Keratinocyte (primary cell): ENCODE measurements at regions not wholly inside any gene's neighbourhood (a gene's known extent, or its start where the extent isn't known, plus 50 kb on each side); places are given as distances from the start of the nearest gene placed in this dataset.

Source experiments
- DNase-seq: peaks from one replicate; pipeline ENCODE4 v3.0.0-alpha.2; 2011; ENCODE audit warnings: low read depth, missing footprints, low spot score
- FAIRE-seq: peaks from 2 replicates; lab custom pipeline; 2011; peaks lifted over from hg19 to GRCh38; lab: Jason Lieb, UNC
- H2AFZ ChIP-seq: 2 replicates; pipeline ENCODE4 v1.6.0; 2012; ENCODE audit warnings: low read length, control low read depth, inconsistent platforms; ENCODE audit not compliant: control insufficient read depth
- H3K27ac ChIP-seq: 2 replicates; pipeline ENCODE4 v1.5.1; 2011; ENCODE audit warnings: low read length; ENCODE audit not compliant: control insufficient read depth, insufficient read depth
- H3K27me3 ChIP-seq: 3 replicates; pipeline ENCODE4 v1.6.0; 2011; ENCODE audit warnings: low read length; ENCODE audit not compliant: control insufficient read depth, insufficient read depth; ENCODE audit errors: extremely low read depth
- H3K36me3 ChIP-seq, 2 experiments: 2 replicates in 1 of 2; 3 replicates in 1 of 2; pipeline ENCODE4 v1.5.1; 2011; ENCODE audit warnings: low read length in 2 of 2, mild to moderate bottlenecking in 1 of 2; ENCODE audit not compliant: control insufficient read depth in 2 of 2, insufficient read depth in 2 of 2; ENCODE audit errors: extremely low read depth in 1 of 2
- H3K4me1 ChIP-seq: 3 replicates; pipeline ENCODE4 v1.5.1; 2011; ENCODE audit warnings: low read length; ENCODE audit not compliant: control insufficient read depth, insufficient read depth; ENCODE audit errors: extremely low read depth
- H3K4me2 ChIP-seq: 3 replicates; pipeline ENCODE4 v1.6.0; 2011; ENCODE audit warnings: low read depth, low read length; ENCODE audit not compliant: control insufficient read depth, insufficient read depth; ENCODE audit errors: extremely low read depth
- H3K4me3 ChIP-seq, 3 experiments: fragments of 200-600 bp in 1 of 3; sonication (generic) in 1 of 3; 2 replicates in 2 of 3; 3 replicates in 1 of 3; pipeline ENCODE4 v1.5.1; 2011 to 2016; ENCODE audit warnings: low read length in 3 of 3, mild to moderate bottlenecking in 3 of 3, control low read depth in 2 of 3, inconsistent platforms in 1 of 3, low read depth in 1 of 3, mixed read lengths in 1 of 3, mixed run types in 1 of 3, moderate library complexity in 1 of 3; ENCODE audit not compliant: control insufficient read depth in 2 of 3, insufficient read depth in 2 of 3; ENCODE audit errors: extremely low read depth in 1 of 3
- H3K79me2 ChIP-seq: 2 replicates; pipeline ENCODE4 v1.6.0; 2012; ENCODE audit warnings: low read length; ENCODE audit not compliant: control insufficient read depth, insufficient read depth
- H3K9ac ChIP-seq: 3 replicates; pipeline ENCODE4 v1.6.0; 2011; ENCODE audit warnings: low read length; ENCODE audit not compliant: control insufficient read depth, insufficient read depth; ENCODE audit errors: extremely low read depth
- H3K9me1 ChIP-seq: 3 replicates; pipeline ENCODE4 v1.6.0; 2011; ENCODE audit warnings: low read length; ENCODE audit not compliant: control insufficient read depth, insufficient read depth; ENCODE audit errors: extremely low read depth
- H3K9me3 ChIP-seq: 2 replicates; pipeline ENCODE4 v1.5.1; 2012; ENCODE audit warnings: low read depth, low read length; ENCODE audit not compliant: control insufficient read depth
- H4K20me1 ChIP-seq: 3 replicates; pipeline ENCODE4 v1.6.0; 2011; ENCODE audit warnings: low read length; ENCODE audit not compliant: control insufficient read depth, insufficient read depth; ENCODE audit errors: extremely low read depth
- CTCF ChIP-seq, 3 experiments: IDR thresholded peaks in 1 of 3; conservative IDR thresholded peaks in 1 of 3; optimal IDR thresholded peaks in 1 of 3; 2 replicates in 2 of 3; 3 replicates in 1 of 3; pipeline versions ENCODE3 to v1.5.1; 2011; ENCODE audit warnings: low read length in 3 of 3, mild to moderate bottlenecking in 3 of 3, moderate library complexity in 2 of 3, control low read depth in 1 of 3, inconsistent platforms in 1 of 3; ENCODE audit not compliant: insufficient read depth in 2 of 3; ENCODE audit errors: extremely low read depth in 1 of 3
- EZH2 ChIP-seq: IDR thresholded peaks from one replicate; pipeline ENCODE4 v1.6.1; 2012; ENCODE audit warnings: inconsistent platforms, mild to moderate bottlenecking, low read length, moderate library complexity
- dilution Hi-C: fragments of 300-500 bp; cut with MboI; formaldehyde crosslinking; loops from one replicate; pipeline ENCODE4 v1.7.0; 2020; ENCODE audit warnings: low sequenced_read_pairs; ENCODE audit not compliant: extremely low pct_ligation_motif_present

GRCh38 chr11:131044851-131045250 lies 128.6 kb upstream of the SNX19 start:
- Histone ChIP-seq H4K20me1 (no peaks in the 10 kb centered on the region), H3K4me3 (no peak overlapping the region), H2AFZ (no peak overlapping the region), H3K27me3 (peaks cover 6% of the 10 kb centered on the region), H3K9ac (no peak overlapping the region), H3K27ac (no peak overlapping the region), H3K9me3 (no peaks in the 10 kb centered on the region), H3K36me3 (no peaks in the 10 kb centered on the region), H3K4me1 (peaks cover 17% of the 10 kb centered on the region), H3K79me2 (no peaks in the 10 kb centered on the region), H3K9me1 (no peaks in the 10 kb centered on the region), H3K4me2 (no peak overlapping the region)
- DNase-seq (no peak), FAIRE-seq (no peak)
- TF ChIP-seq EZH2 (no peak), CTCF (optimal IDR thresholded peaks at IDR 0.05 in 1 of 3, IDR thresholded peaks at IDR 0.05 in 1 of 3, conservative IDR thresholded peaks at IDR 0.05 in 1 of 3; ENCODE audit: extremely low read depth in 1 of 3, insufficient read depth in 2 of 3, low read length in 3 of 3) (no peak)
- dilution Hi-C loops = no loop called here

- H3K4me1 ChIP-seq = no peaks in the 10 kb centered on the region
- no peak overlapping the region for H3K4me2 ChIP-seq
- no peaks in the 10 kb centered on the region for H3K9me3 ChIP-seq
- no peak overlapping the region for H3K4me3 ChIP-seq
- H3K9ac ChIP-seq = no peak overlapping the region
- DNase-seq = no peak
- no peak overlapping the region for H2AFZ ChIP-seq
- no peaks in the 10 kb centered on the region for H3K9me1 ChIP-seq
- H3K79me2 ChIP-seq = no peaks in the 10 kb centered on the region
- TF ChIP-seq EZH2 (no peak), CTCF (optimal IDR thresholded peaks at IDR 0.05 in 1 of 3, IDR thresholded peaks at IDR 0.05 in 1 of 3, conservative IDR thresholded peaks at IDR 0.05 in 1 of 3; ENCODE audit: extremely low read depth in 1 of 3, insufficient read depth in 2 of 3, low read length in 3 of 3) (no peak)
- no peaks in the 10 kb centered on the region for H3K36me3 ChIP-seq
- no peak for FAIRE-seq
- no peaks in the 10 kb centered on the region for H4K20me1 ChIP-seq
- H3K27me3 ChIP-seq = peaks cover 11% of the 10 kb centered on the region
- dilution Hi-C loops = loop anchor here (25.0 kb wide), 1 partner anchor 610 kb away; no protein-coding TSS in a partner anchor
- no peak overlapping the region for H3K27ac ChIP-seq
These were observed 136.1 kb upstream of the SNX19 start for GRCh38 chr11:131052367-131052766.
